ENCODE measurements at regions not wholly inside any gene's neighbourhood (a gene's known extent, or its start where the extent isn't known, plus 50 kb on each side); places are given as distances from the start of the nearest gene placed in this dataset.
A peak's percentile ranks its signal among the peaks of the same experiment; 100 is the strongest.

DNA sequence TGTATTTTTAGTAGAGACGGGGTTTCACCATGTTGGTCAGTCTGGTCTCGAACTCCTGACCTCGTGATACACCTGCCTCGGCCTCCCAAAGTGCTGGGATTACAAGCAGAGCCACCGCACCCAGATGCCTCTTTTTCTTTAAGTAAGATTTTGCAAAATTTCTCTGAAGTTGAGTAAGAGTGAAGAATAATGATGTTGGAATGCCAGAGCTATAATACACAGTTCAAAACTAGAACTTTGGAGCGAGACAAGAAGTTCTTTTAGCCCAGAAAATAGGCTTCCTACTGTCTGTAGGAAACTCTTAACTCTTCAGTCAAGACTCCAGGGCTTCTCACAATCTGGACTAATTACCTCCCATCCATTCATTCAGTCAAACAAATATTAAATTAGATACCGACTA is 51.4 kb downstream of the MARCHF4 start:
- WGBS, 2 experiments (ENCODE audit: low coverage in 1 of 2, low lambda C conversion rate in 2 of 2, missing lambda C conversion rate in 2 of 2): 83 to 84% methylated on average over 7 of the region's 7 CpGs
- Histone ChIP-seq H3K27me3 (replicated peaks; ENCODE audit: insufficient read depth) (no peaks in the 10 kb centered on the region), H3K79me2 (ENCODE audit: insufficient read depth) (peaks cover 50% of the 10 kb centered on the region), H3K4me1 (ENCODE audit: insufficient read depth) (peaks cover 52% of the 10 kb centered on the region), H4K20me1 (ENCODE audit: insufficient read depth) (no peaks in the 10 kb centered on the region), H3F3A (ENCODE audit: insufficient read depth) (peaks cover 30% of the 10 kb centered on the region), H3K27ac (peak overlapping the region; percentile 66), H3K9ac (no peak overlapping the region), H3K4me2 (ENCODE audit: unreplicated experiment) (peak overlapping the region; percentile 59), H3K4me3 (no peak overlapping the region), H2AFZ (no peak overlapping the region), H3K36me3 (ENCODE audit: low read depth) (no peaks in the 10 kb centered on the region), H3K9me3 (ENCODE audit: low read depth) (no peaks in the 10 kb centered on the region), H3K9me2 (ENCODE audit: insufficient read depth) (no peaks in the 10 kb centered on the region)
- in situ Hi-C loops (cut with MboI): no loop called here
- peak; percentile 68 for DNase-seq
- TF ChIP-seq EZH2phosphoT487 (IDR thresholded peaks at IDR 0.05; ENCODE audit: insufficient read depth, low read depth) (no peak), EZH2 (IDR thresholded peaks at IDR 0.05; ENCODE audit: insufficient read depth, poor library complexity, severe bottlenecking) (no peak)

DNA sequence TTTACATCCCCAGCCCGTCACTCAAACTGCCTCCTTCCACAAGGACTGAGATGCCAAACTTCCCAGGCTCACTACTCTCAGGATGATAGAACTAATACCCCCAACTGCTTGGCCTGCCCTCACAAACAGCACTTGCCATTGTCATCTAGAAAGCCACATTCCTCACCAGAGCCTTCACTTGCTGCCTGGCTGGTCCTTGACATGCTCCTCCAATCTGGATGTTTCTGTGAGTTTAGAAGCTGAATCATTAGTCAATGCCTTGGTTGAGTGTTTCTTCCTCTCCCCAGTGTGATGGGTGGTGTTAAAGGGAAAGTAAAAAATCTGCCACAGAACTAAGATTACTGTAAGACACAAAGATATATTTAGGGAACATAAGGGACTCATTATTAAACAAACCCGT is 52.5 kb downstream of the MARCHF4 start:
- H3K9me3 ChIP-seq (ENCODE audit: low read depth): no peaks in the 10 kb centered on the region
- no peak overlapping the region for H2AFZ ChIP-seq
- in situ Hi-C loops (cut with MboI): no loop called here
- no peaks in the 10 kb centered on the region for H3K9me2 ChIP-seq (ENCODE audit: insufficient read depth)
- TF ChIP-seq EZH2phosphoT487 (IDR thresholded peaks at IDR 0.05; ENCODE audit: insufficient read depth, low read depth) (no peak), EZH2 (IDR thresholded peaks at IDR 0.05; ENCODE audit: insufficient read depth, poor library complexity, severe bottlenecking) (no peak)
- peaks cover 54% of the 10 kb centered on the region for H3K79me2 ChIP-seq (ENCODE audit: insufficient read depth)
- H4K20me1 ChIP-seq (ENCODE audit: insufficient read depth): no peaks in the 10 kb centered on the region
- no peaks in the 10 kb centered on the region for H3K27me3 ChIP-seq (replicated peaks; ENCODE audit: insufficient read depth)
- peaks cover 39% of the 10 kb centered on the region for H3F3A ChIP-seq (ENCODE audit: insufficient read depth)
- WGBS, 2 experiments (ENCODE audit: low coverage in 1 of 2, low lambda C conversion rate in 2 of 2, missing lambda C conversion rate in 2 of 2): 45 to 52% methylated on average over 2 of the region's 2 CpGs
- peak overlapping the region; percentile 22; the same call in 1 of the 2 replicates for H3K9ac ChIP-seq
- peak overlapping the region; percentile 66 for H3K27ac ChIP-seq
- H3K4me2 ChIP-seq (ENCODE audit: unreplicated experiment): peak overlapping the region; percentile 40
- no peak overlapping the region for H3K4me3 ChIP-seq
- H3K4me1 ChIP-seq (ENCODE audit: insufficient read depth): peaks cover 63% of the 10 kb centered on the region
- DNase-seq: peak; percentile 78
- no peaks in the 10 kb centered on the region for H3K36me3 ChIP-seq (ENCODE audit: low read depth)

GRCh38 chr2:216318521-216318874 is 53.8 kb downstream of the MARCHF4 start:
- WGBS, 2 experiments (ENCODE audit: low coverage in 1 of 2, low lambda C conversion rate in 2 of 2, missing lambda C conversion rate in 2 of 2): 66 to 67% methylated on average over 2 of the region's 2 CpGs
- H3K4me3 ChIP-seq: no peak overlapping the region
- in situ Hi-C loops (cut with MboI): no loop called here
- H3K79me2 ChIP-seq (ENCODE audit: insufficient read depth): peaks cover 67% of the 10 kb centered on the region
- DNase-seq: peak; percentile 9
- no peaks in the 10 kb centered on the region for H3K36me3 ChIP-seq (ENCODE audit: low read depth)
- no peak overlapping the region for H3K4me2 ChIP-seq (ENCODE audit: unreplicated experiment)
- H3K27me3 ChIP-seq (replicated peaks; ENCODE audit: insufficient read depth): no peaks in the 10 kb centered on the region
- peaks cover 44% of the 10 kb centered on the region for H3F3A ChIP-seq (ENCODE audit: insufficient read depth)
- no peaks in the 10 kb centered on the region for H4K20me1 ChIP-seq (ENCODE audit: insufficient read depth)
- H3K9me2 ChIP-seq (ENCODE audit: insufficient read depth): no peaks in the 10 kb centered on the region
- H3K4me1 ChIP-seq (ENCODE audit: insufficient read depth): peaks cover 64% of the 10 kb centered on the region
- H2AFZ ChIP-seq: no peak overlapping the region
- H3K9me3 ChIP-seq (ENCODE audit: low read depth): no peaks in the 10 kb centered on the region
- H3K27ac ChIP-seq: peak overlapping the region; percentile 66
- TF ChIP-seq EZH2phosphoT487 (IDR thresholded peaks at IDR 0.05; ENCODE audit: insufficient read depth, low read depth) (no peak), EZH2 (IDR thresholded peaks at IDR 0.05; ENCODE audit: insufficient read depth, poor library complexity, severe bottlenecking) (no peak)
- 0 out of 2 replicates have a peak overlapping the region, but pooled peaks have one; percentile 10 for H3K9ac ChIP-seq

GRCh38 chr2:216317831-216318520 is 54.3 kb downstream of the MARCHF4 start:
- Histone ChIP-seq H3K4me2 (ENCODE audit: unreplicated experiment) (no peak overlapping the region), H4K20me1 (ENCODE audit: insufficient read depth) (no peaks in the 10 kb centered on the region), H3K27ac (peak overlapping the region; percentile 66), H2AFZ (no peak overlapping the region), H3K9ac (0 out of 2 replicates have a peak overlapping the region, but pooled peaks have one; percentile 10), H3K4me3 (no peak overlapping the region), H3K9me2 (ENCODE audit: insufficient read depth) (no peaks in the 10 kb centered on the region), H3K9me3 (ENCODE audit: low read depth) (no peaks in the 10 kb centered on the region), H3K79me2 (ENCODE audit: insufficient read depth) (peaks cover 65% of the 10 kb centered on the region), H3F3A (ENCODE audit: insufficient read depth) (peaks cover 44% of the 10 kb centered on the region), H3K36me3 (ENCODE audit: low read depth) (no peaks in the 10 kb centered on the region), H3K27me3 (replicated peaks; ENCODE audit: insufficient read depth) (no peaks in the 10 kb centered on the region), H3K4me1 (ENCODE audit: insufficient read depth) (peaks cover 64% of the 10 kb centered on the region)
- WGBS, 2 experiments (ENCODE audit: low coverage in 1 of 2, low lambda C conversion rate in 2 of 2, missing lambda C conversion rate in 2 of 2): 80 to 82% methylated on average over 9 of the region's 9 CpGs
- TF ChIP-seq EZH2 (IDR thresholded peaks at IDR 0.05; ENCODE audit: insufficient read depth, poor library complexity, severe bottlenecking) (no peak), EZH2phosphoT487 (IDR thresholded peaks at IDR 0.05; ENCODE audit: insufficient read depth, low read depth) (no peak)
- DNase-seq: no peak
- in situ Hi-C loops (cut with MboI): no loop called here
